Muscle of leg (tissue), 3 donors: ENCODE measurements at regions not wholly inside any gene's neighbourhood (a gene's known extent, or its start where the extent isn't known, plus 50 kb on each side); places are given as distances from the start of the nearest gene placed in this dataset.

ENCODE experiments used
- DNase-seq: peaks from one replicate; pipeline ENCODE4 v3.0.0; 2013
- H3K27ac ChIP-seq: one replicate; pipeline ENCODE4 v1.5.1; 2013; ENCODE audit warnings: mild to moderate bottlenecking, low read length, control low read depth
- H3K27me3 ChIP-seq: one replicate; pipeline ENCODE4 v1.6.1; 2013; ENCODE audit warnings: low read length; ENCODE audit not compliant: control insufficient read depth, insufficient read depth
- H3K36me3 ChIP-seq: one replicate; pipeline ENCODE4 v1.6.1; 2013; ENCODE audit warnings: low read length; ENCODE audit not compliant: control insufficient read depth, insufficient read depth
- H3K4me1 ChIP-seq: one replicate; pipeline ENCODE4 v1.6.1; 2013; ENCODE audit warnings: low read length; ENCODE audit not compliant: control insufficient read depth, insufficient read depth
- H3K4me3 ChIP-seq: one replicate; pipeline ENCODE4 v1.5.1; 2013; ENCODE audit warnings: low read length, control low read depth
- H3K9me3 ChIP-seq: replicated peaks from 2 replicates; pipeline ENCODE4 v1.6.1; 2013; ENCODE audit warnings: low read depth, low read length; ENCODE audit not compliant: control insufficient read depth
- WGBS: methylation state at CpG from one replicate; pipeline ENCODE4 v1.1.5; 2013; ENCODE audit warnings: missing lambda C conversion rate; ENCODE audit not compliant: insufficient coverage; 5-methylcytosine and 5-hydroxymethylcytosine counted together

GRCh38 chr7:46569133-46569465 lies 648.0 kb upstream of the IGFBP3 start:
- no peak for DNase-seq
- Histone ChIP-seq H3K27ac (no peak overlapping the region), H3K9me3 (no peaks in the 10 kb centered on the region), H3K4me1 (no peaks in the 10 kb centered on the region), H3K27me3 (no peaks in the 10 kb centered on the region), H3K36me3 (no peaks in the 10 kb centered on the region), H3K4me3 (no peak overlapping the region)
- 40% methylated on average over 2 of the region's 2 CpGs for WGBS

- H3K27ac ChIP-seq = no peak overlapping the region
- WGBS = 80% methylated on average over 8 of the region's 11 CpGs
Measured at GRCh38 chr7:46568420-46569132, 647.5 kb upstream of the IGFBP3 start.

GRCh38 chr7:46567858-46568257 lies 646.8 kb upstream of the IGFBP3 start:
- no peak for DNase-seq
- WGBS = 64% methylated on average over 5 of the region's 6 CpGs
- H3K4me1 ChIP-seq = no peaks in the 10 kb centered on the region
- H3K27ac ChIP-seq = no peak overlapping the region
- H3K4me3 ChIP-seq = no peak overlapping the region
- H3K36me3 ChIP-seq = no peaks in the 10 kb centered on the region
- no peaks in the 10 kb centered on the region for H3K27me3 ChIP-seq
- no peaks in the 10 kb centered on the region for H3K9me3 ChIP-seq

More at GRCh38 chr7:46568420-46569132, 647.5 kb upstream of the IGFBP3 start:
- Histone ChIP-seq H3K4me1 (no peaks in the 10 kb centered on the region), H3K36me3 (no peaks in the 10 kb centered on the region), H3K27me3 (no peaks in the 10 kb centered on the region), H3K4me3 (no peak overlapping the region), H3K9me3 (no peaks in the 10 kb centered on the region)
- no peak for DNase-seq

GRCh38 chr7:46566097-46566774 lies 645.2 kb upstream of the IGFBP3 start:
- no peaks in the 10 kb centered on the region for H3K4me1 ChIP-seq
- no peaks in the 10 kb centered on the region for H3K36me3 ChIP-seq
- no peaks in the 10 kb centered on the region for H3K27me3 ChIP-seq
- no peak overlapping the region for H3K27ac ChIP-seq
- WGBS = no CpG with 5 or more reads among the region's 4 CpGs
- no peaks in the 10 kb centered on the region for H3K9me3 ChIP-seq
- H3K4me3 ChIP-seq = no peak overlapping the region
- DNase-seq = no peak

GRCh38 chr7:46565253-46566096 lies 644.4 kb upstream of the IGFBP3 start:
- DNase-seq = no peak
- Histone ChIP-seq H3K4me3 (no peak overlapping the region), H3K4me1 (no peaks in the 10 kb centered on the region), H3K9me3 (no peaks in the 10 kb centered on the region), H3K36me3 (no peaks in the 10 kb centered on the region), H3K27ac (no peak overlapping the region), H3K27me3 (no peaks in the 10 kb centered on the region)
- no CpG with 5 or more reads among the region's 5 CpGs for WGBS

GRCh38 chr7:46559194-46559832 lies 638.2 kb upstream of the IGFBP3 start:
- 89% methylated on average over 5 of the region's 7 CpGs for WGBS
- no peak overlapping the region for H3K4me3 ChIP-seq
- no peak overlapping the region for H3K27ac ChIP-seq
- DNase-seq = no peak
- H3K27me3 ChIP-seq = no peaks in the 10 kb centered on the region
- no peaks in the 10 kb centered on the region for H3K36me3 ChIP-seq
- H3K9me3 ChIP-seq = no peaks in the 10 kb centered on the region
- peaks cover 6% of the 10 kb centered on the region for H3K4me1 ChIP-seq

GRCh38 chr7:46558482-46559193 lies 637.6 kb upstream of the IGFBP3 start:
- H3K27me3 ChIP-seq = no peaks in the 10 kb centered on the region
- no peak for DNase-seq
- peaks cover 6% of the 10 kb centered on the region for H3K4me1 ChIP-seq
- no peak overlapping the region for H3K4me3 ChIP-seq
- H3K36me3 ChIP-seq = no peaks in the 10 kb centered on the region
- no peaks in the 10 kb centered on the region for H3K9me3 ChIP-seq
- H3K27ac ChIP-seq = no peak overlapping the region
- 60% methylated on average over 1 of the region's 3 CpGs for WGBS

- H3K9me3 ChIP-seq = no peaks in the 10 kb centered on the region
- peak overlapping the region; percentile 9 for H3K27ac ChIP-seq
- no peak for DNase-seq
- no peaks in the 10 kb centered on the region for H3K36me3 ChIP-seq
- H3K4me1 ChIP-seq = peaks cover 6% of the 10 kb centered on the region
- no peak overlapping the region for H3K4me3 ChIP-seq
- WGBS = 40% methylated on average over 1 of the region's 3 CpGs
- H3K27me3 ChIP-seq = no peaks in the 10 kb centered on the region
Measured at GRCh38 chr7:46557781-46558180, 636.7 kb upstream of the IGFBP3 start.

GRCh38 chr7:46557295-46557711 lies 636.2 kb upstream of the IGFBP3 start:
- Histone ChIP-seq H3K27me3 (no peaks in the 10 kb centered on the region), H3K4me3 (no peak overlapping the region), H3K4me1 (peaks cover 6% of the 10 kb centered on the region), H3K27ac (peak overlapping the region; percentile 9), H3K36me3 (no peaks in the 10 kb centered on the region), H3K9me3 (no peaks in the 10 kb centered on the region)
- DNase-seq = peak; percentile 74
- WGBS = 0% methylated on average over 2 of the region's 5 CpGs
